ENCODE measurements at regions not wholly inside any gene's neighbourhood (a gene's known extent, or its start where the extent isn't known, plus 50 kb on each side); places are given as distances from the start of the nearest gene placed in this dataset.

GRCh38 chr6:170100046-170100445, 190.8 kb downstream of the DLL1 start:
- in situ Hi-C loops (cut with MboI; ENCODE audit: low sequenced_read_pairs): no loop called here

- in situ Hi-C loops (cut with MboI; ENCODE audit: low sequenced_read_pairs): no loop called here
These were observed 191.5 kb downstream of the DLL1 start for GRCh38 chr6:170099387-170099786.

- in situ Hi-C loops (cut with MboI; ENCODE audit: low sequenced_read_pairs): no loop called here
These were observed 192.3 kb downstream of the DLL1 start for GRCh38 chr6:170098428-170099170.

GRCh38 chr6:170097505-170098427, 193.1 kb downstream of the DLL1 start:
- in situ Hi-C loops (cut with MboI; ENCODE audit: low sequenced_read_pairs): no loop called here

- in situ Hi-C loops (cut with MboI; ENCODE audit: low sequenced_read_pairs): no loop called here
These were observed 193.9 kb downstream of the DLL1 start for GRCh38 chr6:170096803-170097504.

- in situ Hi-C loops (cut with MboI; ENCODE audit: low sequenced_read_pairs): no loop called here
These were observed 194.6 kb downstream of the DLL1 start for GRCh38 chr6:170096191-170096802.

GRCh38 chr6:170095273-170095981, 195.5 kb downstream of the DLL1 start:
- in situ Hi-C loops (cut with MboI; ENCODE audit: low sequenced_read_pairs): no loop called here

GRCh38 chr6:170094686-170095272, 196.1 kb downstream of the DLL1 start:
- in situ Hi-C loops (cut with MboI; ENCODE audit: low sequenced_read_pairs): no loop called here

GRCh38 chr6:170093658-170094596, 197.0 kb downstream of the DLL1 start:
- in situ Hi-C loops (cut with MboI; ENCODE audit: low sequenced_read_pairs): no loop called here

GRCh38 chr6:170093276-170093657, 197.6 kb downstream of the DLL1 start:
- in situ Hi-C loops (cut with MboI; ENCODE audit: low sequenced_read_pairs): no loop called here

- in situ Hi-C loops (cut with MboI; ENCODE audit: low sequenced_read_pairs): no loop called here
These were observed 198.1 kb downstream of the DLL1 start for GRCh38 chr6:170092826-170093225.

- in situ Hi-C loops (cut with MboI; ENCODE audit: low sequenced_read_pairs): no loop called here
These were observed 199.0 kb downstream of the DLL1 start for GRCh38 chr6:170091639-170092579.

GRCh38 chr6:170091000-170091638, 199.8 kb downstream of the DLL1 start:
- in situ Hi-C loops (cut with MboI; ENCODE audit: low sequenced_read_pairs): no loop called here

GRCh38 chr6:170090561-170090960, 200.3 kb downstream of the DLL1 start:
- in situ Hi-C loops (cut with MboI; ENCODE audit: low sequenced_read_pairs): no loop called here

- in situ Hi-C loops (cut with MboI; ENCODE audit: low sequenced_read_pairs): loop anchor here (10.0 kb wide), 1 partner anchor 135 kb away; no protein-coding TSS in a partner anchor
These were observed 200.9 kb downstream of the DLL1 start for GRCh38 chr6:170089963-170090362.

GRCh38 chr6:170088582-170088955, 202.3 kb downstream of the DLL1 start:
- in situ Hi-C loops (cut with MboI; ENCODE audit: low sequenced_read_pairs): loop anchor here (10.0 kb wide), 1 partner anchor 134 kb away; no protein-coding TSS in a partner anchor

GRCh38 chr6:170087941-170088581, 202.8 kb downstream of the DLL1 start:
- in situ Hi-C loops (cut with MboI; ENCODE audit: low sequenced_read_pairs): loop anchor here (10.0 kb wide), 1 partner anchor 133 kb away; no protein-coding TSS in a partner anchor

Data from HL-60/S4 (cell line).